NCI-H446 treated with DMSO at 0.1 percent for 48 hours (cell line): ENCODE measurements at regions not wholly inside any gene's neighbourhood (a gene's known extent, or its start where the extent isn't known, plus 50 kb on each side); places are given as distances from the start of the nearest gene placed in this dataset.

Experiments used
- DNase-seq: peaks from one replicate; lab custom pipeline; 2025; lab: John Stamatoyannopoulos, UW

DNA sequence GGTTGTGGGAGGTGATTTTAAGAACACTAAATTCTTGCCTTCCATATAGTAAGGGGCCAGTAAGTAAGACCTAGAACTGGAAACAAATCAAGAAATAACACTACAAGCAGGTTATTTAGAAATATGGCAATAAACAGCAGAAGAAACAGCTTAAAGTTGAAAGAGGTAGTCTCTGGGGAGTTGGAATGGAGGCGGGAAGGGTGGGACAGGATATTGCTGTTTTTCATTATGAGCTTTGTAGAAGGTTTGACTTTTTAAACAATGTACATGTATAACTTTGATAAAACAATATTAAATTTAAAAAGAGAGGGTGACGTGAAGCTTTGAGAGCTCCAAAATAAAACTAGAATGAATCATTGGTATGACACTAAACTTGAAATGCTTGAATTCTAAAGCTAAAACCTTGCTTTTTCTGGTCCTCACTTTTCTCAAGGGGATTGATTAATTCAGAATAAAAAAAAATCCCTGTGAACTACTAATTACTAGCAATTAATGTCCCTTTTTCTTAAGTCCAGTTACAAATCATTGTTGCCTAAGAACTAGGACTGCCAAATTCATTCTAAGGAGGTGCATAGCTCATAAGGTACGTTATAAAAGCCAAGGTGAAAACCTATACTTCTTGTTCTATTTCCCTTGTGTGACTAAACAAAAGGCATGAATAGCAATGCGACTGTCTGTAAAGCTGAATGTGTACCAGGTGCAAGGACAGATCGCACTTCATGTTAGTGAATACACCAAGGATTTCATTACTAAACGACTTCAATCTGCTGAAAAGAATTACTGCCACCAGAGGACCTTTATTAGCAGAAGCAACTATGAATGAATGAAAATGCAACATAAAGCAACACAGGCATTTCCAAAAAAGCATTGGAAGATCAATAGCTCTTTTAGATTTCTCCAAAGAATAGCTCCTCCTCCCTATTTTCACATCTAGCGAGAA, 177.5 kb downstream of the RBM43 start:
- no peak for DNase-seq

GRCh38 chr2:151078889-151079288, 182.8 kb downstream of the RBM43 start:
- no peak for DNase-seq

DNA sequence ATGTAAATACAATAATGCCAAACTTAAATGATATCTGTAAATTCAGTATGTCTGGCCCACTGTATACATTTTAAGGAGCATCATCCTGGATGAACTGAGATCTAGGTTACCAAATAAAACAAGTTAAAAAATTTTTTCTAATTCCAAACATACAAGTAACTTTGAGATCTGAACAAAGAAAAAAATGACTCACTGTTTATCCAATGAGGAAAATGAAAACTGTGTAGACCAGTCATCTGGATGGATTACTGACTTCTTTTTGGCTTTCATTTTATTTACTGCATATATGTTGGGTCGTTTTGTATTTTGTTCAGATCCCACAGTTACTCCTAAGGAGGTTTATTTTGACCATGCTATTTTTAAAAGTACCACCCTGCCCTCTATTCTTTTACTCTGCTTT, 189.8 kb downstream of the RBM43 start:
- DNase-seq: no peak

GRCh38 chr2:151071382-151071781, 190.3 kb downstream of the RBM43 start:
- DNase-seq: no peak

DNA sequence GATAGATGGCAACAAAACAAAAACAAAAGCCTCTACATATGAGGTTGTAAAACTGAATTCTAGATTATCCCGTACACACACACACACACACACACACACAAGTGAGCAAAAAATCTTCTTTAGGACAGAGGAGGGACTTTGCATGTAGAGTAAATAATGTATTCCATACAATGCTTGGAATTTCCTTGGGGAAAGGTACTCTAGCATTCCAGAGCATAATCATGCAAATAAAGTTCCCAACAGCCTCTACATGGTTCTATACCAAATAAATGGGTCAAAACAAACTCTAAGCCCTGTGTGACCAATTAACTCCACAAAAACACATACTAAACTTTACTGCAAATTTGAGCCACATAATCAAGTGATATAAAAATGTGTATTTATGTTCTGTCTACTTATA, 191.4 kb downstream of the RBM43 start:
- DNase-seq: no peak

- no peak for DNase-seq
These were observed 193.8 kb downstream of the RBM43 start for GRCh38 chr2:151067658-151068369.

GRCh38 chr2:151063271-151063670, 198.4 kb downstream of the RBM43 start:
- DNase-seq: no peak

DNA sequence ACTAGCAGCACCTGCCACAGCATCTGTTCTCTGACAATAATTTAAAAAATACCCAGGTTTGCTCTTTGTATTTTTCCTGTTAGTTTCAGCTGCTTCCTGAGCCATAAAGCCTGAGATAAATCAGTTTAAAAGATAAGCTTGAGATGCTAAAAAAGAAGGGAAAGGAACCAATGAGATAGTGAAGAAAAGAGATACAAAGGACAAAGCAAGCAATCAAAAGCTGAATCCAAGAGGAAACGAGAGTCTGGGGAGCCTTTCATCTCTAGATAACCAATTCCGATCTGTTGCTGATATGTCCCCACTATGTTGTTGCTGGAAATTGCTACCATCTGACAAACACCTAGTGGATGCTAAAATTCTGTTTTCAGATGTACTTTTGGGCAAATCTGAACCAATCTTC, 201.4 kb downstream of the RBM43 start:
- no peak for DNase-seq

GRCh38 chr2:151056870-151057269, 204.8 kb downstream of the RBM43 start:
- DNase-seq: no peak

DNA sequence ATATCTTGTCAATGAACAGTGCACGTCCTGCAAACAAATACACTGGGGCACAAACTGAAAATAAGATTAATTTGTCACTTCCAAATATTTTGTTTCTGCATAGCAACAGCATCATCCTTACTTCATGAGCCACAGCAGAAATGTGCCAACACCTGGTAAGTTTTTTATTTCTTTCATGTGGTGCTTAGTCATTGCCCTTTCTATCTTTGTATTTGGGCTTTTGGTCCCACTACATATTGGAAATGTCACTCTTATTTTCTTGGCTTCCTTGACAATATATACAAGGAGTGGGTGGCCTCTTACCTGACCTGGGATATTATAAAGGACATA, 208.0 kb downstream of the RBM43 start:
- no peak for DNase-seq

GRCh38 chr2:151052850-151053660, 208.6 kb downstream of the RBM43 start:
- no peak for DNase-seq

GRCh38 chr2:151051574-151052220, 210.0 kb downstream of the RBM43 start:
- DNase-seq: peak; percentile 29

DNA sequence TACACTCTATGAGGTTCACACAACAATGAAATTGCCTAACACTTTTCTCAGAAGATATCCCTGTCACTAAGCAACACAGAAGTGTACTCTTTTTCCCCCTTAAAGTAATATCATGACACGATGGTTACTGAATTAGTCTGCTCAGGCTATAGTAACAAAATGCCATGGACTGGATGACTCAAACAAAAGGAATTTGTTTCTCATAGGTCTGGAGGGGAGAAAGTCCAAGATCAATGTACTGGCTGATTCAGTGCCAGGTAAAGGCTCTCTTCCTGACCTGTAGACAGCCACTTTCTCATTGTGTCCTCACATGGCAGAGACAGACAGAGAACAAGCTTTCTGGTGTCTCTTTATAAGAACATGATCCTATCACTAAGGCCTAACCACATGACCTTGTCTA, 211.9 kb downstream of the RBM43 start:
- no peak for DNase-seq

- DNase-seq: no peak
These were observed 213.2 kb downstream of the RBM43 start for GRCh38 chr2:151048331-151049054.

GRCh38 chr2:151043484-151043883, 218.2 kb downstream of the RBM43 start:
- no peak for DNase-seq

DNA sequence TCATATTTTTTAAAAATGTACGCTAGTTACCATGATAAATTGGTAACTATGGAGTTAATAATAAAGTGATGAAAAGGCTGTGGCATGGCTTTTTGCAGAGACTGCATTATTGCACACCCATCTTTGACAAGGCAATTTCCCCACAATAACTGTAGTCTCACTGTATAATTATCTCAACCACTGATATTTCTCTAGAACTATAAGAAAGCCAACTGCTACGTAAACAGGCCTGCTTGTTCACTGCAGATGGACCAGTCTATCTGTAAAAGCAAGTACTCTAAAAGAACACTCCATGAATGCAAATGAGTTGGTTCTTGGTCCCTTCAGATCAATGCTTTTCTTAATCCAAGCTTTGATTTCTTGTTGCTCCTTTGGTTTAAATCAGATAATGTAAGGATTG, 218.7 kb downstream of the RBM43 start:
- DNase-seq: no peak

DNA sequence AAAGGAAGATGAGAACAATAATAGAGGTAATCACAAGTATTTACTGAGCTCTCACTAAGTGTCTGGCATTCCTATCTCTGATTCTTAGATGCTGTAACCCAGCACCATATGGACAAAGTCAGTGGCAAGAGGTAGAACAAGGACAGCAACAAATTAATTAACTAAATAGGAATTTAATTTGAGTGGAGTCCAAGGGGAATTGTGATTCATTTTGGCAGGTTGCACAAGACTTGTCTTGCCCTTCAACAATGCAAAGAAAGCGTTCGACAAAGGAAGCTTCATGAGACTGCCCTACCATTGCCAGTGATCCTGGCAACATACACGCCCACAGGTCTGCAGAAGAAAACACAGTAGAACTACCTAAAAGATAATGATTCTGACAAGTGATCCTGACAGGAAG, 221.6 kb downstream of the RBM43 start:
- peak; percentile 57 for DNase-seq

GRCh38 chr2:151038516-151038915, 223.1 kb downstream of the RBM43 start:
- no peak for DNase-seq

DNA sequence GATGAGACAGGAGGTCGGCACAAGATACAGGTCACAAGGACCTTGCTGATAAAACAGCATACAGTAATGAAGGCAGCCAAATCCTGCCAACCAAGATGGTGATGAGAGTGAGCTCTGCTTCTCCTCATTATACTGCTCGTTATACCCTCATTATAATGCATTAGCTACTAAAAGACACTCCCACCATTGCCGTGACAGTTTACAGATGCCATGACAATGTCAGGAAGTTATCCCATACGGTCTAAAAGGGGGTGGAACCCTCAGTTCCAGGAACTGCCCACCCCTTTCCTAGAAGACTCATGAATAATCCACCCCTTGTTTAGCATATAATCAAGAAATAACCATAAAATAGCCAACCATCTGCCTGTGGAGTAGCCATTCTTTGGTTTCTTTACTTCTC, 224.2 kb downstream of the RBM43 start:
- DNase-seq: no peak

GRCh38 chr2:151033271-151034248, 228.1 kb downstream of the RBM43 start:
- peak; percentile 81 for DNase-seq
